H9 (cell line): ENCODE measurements at regions not wholly inside any gene's neighbourhood (a gene's known extent, or its start where the extent isn't known, plus 50 kb on each side); places are given as distances from the start of the nearest gene placed in this dataset.

Experiments used
- DNase-seq: peaks from one replicate; pipeline ENCODE4 v3.0.0-alpha.2; 2017
- H2AFZ ChIP-seq: one replicate; pipeline ENCODE4 v1.6.1; 2013; ENCODE audit warnings: mild to moderate bottlenecking, low read length, control low read depth, moderate library complexity
- H2AK5ac ChIP-seq: 2 replicates; pipeline ENCODE4 v1.6.1; 2013; ENCODE audit warnings: low read length, control low read depth, mixed read lengths; ENCODE audit not compliant: insufficient read length
- H2BK120ac ChIP-seq: one replicate; pipeline ENCODE4 v1.6.1; 2013; ENCODE audit warnings: low read depth, mild to moderate bottlenecking, low read length, control low read depth, inconsistent platforms; ENCODE audit not compliant: poor library complexity, severe bottlenecking
- H2BK12ac ChIP-seq: 2 replicates; pipeline ENCODE4 v1.6.1; 2013; ENCODE audit warnings: low read length, control low read depth, mixed read lengths, low read depth; ENCODE audit not compliant: insufficient read length
- H2BK15ac ChIP-seq: 2 replicates; pipeline ENCODE4 v1.6.1; 2013; ENCODE audit warnings: low read depth, low read length, control low read depth
- H2BK20ac ChIP-seq: one replicate; pipeline ENCODE4 v1.6.1; 2013; ENCODE audit warnings: low read depth, mild to moderate bottlenecking, low read length, control low read depth, inconsistent platforms; ENCODE audit not compliant: poor library complexity, severe bottlenecking
- H2BK5ac ChIP-seq: 2 replicates; pipeline ENCODE4 v1.6.1; 2013; ENCODE audit warnings: low read length, control low read depth, mixed read lengths; ENCODE audit not compliant: insufficient read length
- H3K14ac ChIP-seq: 2 replicates; pipeline ENCODE4 v1.6.1; 2013; ENCODE audit warnings: low read length, control low read depth; ENCODE audit not compliant: insufficient read depth
- H3K18ac ChIP-seq: 2 replicates; pipeline ENCODE4 v1.6.1; 2013; ENCODE audit warnings: low read depth, mild to moderate bottlenecking, mixed read lengths, low read length, control low read depth; ENCODE audit not compliant: insufficient read length
- H3K23ac ChIP-seq: 2 replicates; pipeline ENCODE4 v1.6.1; 2013; ENCODE audit warnings: low read length, control low read depth, mixed read lengths, low read depth; ENCODE audit not compliant: insufficient read length
- H3K23me2 ChIP-seq: 2 replicates; pipeline ENCODE4 v1.6.1; 2013; ENCODE audit warnings: low read depth, mild to moderate bottlenecking, mixed read lengths, low read length, control low read depth; ENCODE audit not compliant: insufficient read length, poor library complexity, severe bottlenecking
- H3K27ac ChIP-seq: 2 replicates; pipeline ENCODE4 v1.5.1; 2013; ENCODE audit warnings: low read length, control low read depth, mixed read lengths, low read depth; ENCODE audit not compliant: insufficient read length
- H3K27me3 ChIP-seq: 2 replicates; pipeline ENCODE4 v1.6.1; 2013; ENCODE audit warnings: low read length, control low read depth, inconsistent platforms; ENCODE audit not compliant: insufficient read depth
- H3K4ac ChIP-seq: 2 replicates; pipeline ENCODE4 v1.6.1; 2013; ENCODE audit warnings: low read depth, mild to moderate bottlenecking, control low read depth, inconsistent platforms, low read length, moderate library complexity
- H3K4me1 ChIP-seq: 2 replicates; pipeline ENCODE4 v1.6.1; 2013; ENCODE audit warnings: low read length, control low read depth, inconsistent platforms; ENCODE audit not compliant: insufficient read depth
- H3K4me2 ChIP-seq: 2 replicates; pipeline ENCODE4 v1.6.1; 2013; ENCODE audit warnings: low read length, control low read depth, mixed read lengths; ENCODE audit not compliant: insufficient read length, insufficient read depth
- H3K56ac ChIP-seq: 2 replicates; pipeline ENCODE4 v1.6.1; 2013; ENCODE audit warnings: low read depth, mild to moderate bottlenecking, mixed read lengths, low read length, control low read depth; ENCODE audit not compliant: insufficient read length
- H3K79me1 ChIP-seq: 2 replicates; pipeline ENCODE4 v1.6.1; 2013; ENCODE audit warnings: low read depth, mild to moderate bottlenecking, moderate library complexity, low read length, control low read depth, inconsistent platforms; ENCODE audit not compliant: insufficient read depth, poor library complexity, severe bottlenecking
- H3K79me2 ChIP-seq: 2 replicates; pipeline ENCODE4 v1.6.1; 2013; ENCODE audit warnings: low read length, control low read depth, inconsistent platforms; ENCODE audit not compliant: insufficient read depth
- H3K9ac ChIP-seq: 2 replicates; pipeline ENCODE4 v1.6.1; 2013; ENCODE audit warnings: low read length, control low read depth, mixed read lengths; ENCODE audit not compliant: insufficient read length; ENCODE audit errors: extremely low read depth
- H3K9me3 ChIP-seq: one replicate; pipeline ENCODE4 v1.6.1; 2013; ENCODE audit warnings: low read depth, low read length, inconsistent platforms; ENCODE audit not compliant: control insufficient read depth
- H3T11ph ChIP-seq: one replicate; pipeline ENCODE4 v1.6.1; 2013; ENCODE audit warnings: mild to moderate bottlenecking, low read length, control low read depth, inconsistent platforms
- H4K20me1 ChIP-seq: one replicate; pipeline ENCODE4 v1.6.1; 2013; ENCODE audit not compliant: control insufficient read depth, insufficient read length, insufficient read depth
- H4K5ac ChIP-seq: 2 replicates; pipeline ENCODE4 v1.6.1; 2013; ENCODE audit warnings: low read depth, mild to moderate bottlenecking, mixed read lengths, low read length, control low read depth; ENCODE audit not compliant: insufficient read length
- H4K8ac ChIP-seq: replicated peaks from 2 replicates; pipeline ENCODE4 v1.6.1; 2013; ENCODE audit warnings: low read length, control low read depth, mixed read lengths, low read depth; ENCODE audit not compliant: insufficient read length
- H4K91ac ChIP-seq: 2 replicates; pipeline ENCODE4 v1.6.1; 2013; ENCODE audit warnings: low read depth, mild to moderate bottlenecking, moderate library complexity, mixed read lengths, low read length, control low read depth; ENCODE audit not compliant: insufficient read length
- H3K27ac Mint-ChIP-seq, 3 experiments: 2 replicates in 2 of 3; 3 replicates in 1 of 3; pipeline ENCODE4 v1.8.0; 2020 to 2021; ENCODE audit warnings: mixed read lengths in 3 of 3, mild to moderate bottlenecking in 1 of 3, moderate library complexity in 1 of 3
- H3K27me3 Mint-ChIP-seq: 2 replicates; pipeline ENCODE4 v1.8.0; 2021; ENCODE audit warnings: low read depth, mild to moderate bottlenecking, moderate library complexity, mixed read lengths
- H3K36me3 Mint-ChIP-seq, 3 experiments: 2 replicates in 2 of 3; 3 replicates in 1 of 3; pipeline ENCODE4 v1.8.0; 2020 to 2021; ENCODE audit warnings: low read depth in 3 of 3, mixed read lengths in 3 of 3; ENCODE audit not compliant: insufficient read depth in 1 of 3
- H3K4me1 Mint-ChIP-seq, 2 experiments: 2 replicates each; pipeline ENCODE4 v1.8.0; 2020; ENCODE audit warnings: mixed read lengths in 2 of 2
- H3K4me3 Mint-ChIP-seq, 2 experiments: 2 replicates in 1 of 2; 3 replicates in 1 of 2; pipeline ENCODE4 v1.8.0; 2020 to 2021; ENCODE audit warnings: mild to moderate bottlenecking in 2 of 2, mixed read lengths in 2 of 2, moderate library complexity in 1 of 2
- H3K9me3 Mint-ChIP-seq, 2 experiments: 2 replicates in 1 of 2; 3 replicates in 1 of 2; pipeline ENCODE4 v1.8.0; 2020; ENCODE audit warnings: mild to moderate bottlenecking in 2 of 2, mixed read lengths in 2 of 2, moderate library complexity in 1 of 2
- CTCF ChIP-seq: fragments of 200-600 bp; sonication (generic); conservative IDR thresholded peaks from 3 replicates; pipeline ENCODE4 v1.8.0; 2021; ENCODE audit warnings: antibody characterized with exemption, mild to moderate bottlenecking
- WGBS: extraction: QIAGEN DNeasy Blood & Tissue Kit; methylation state at CpG from one replicate; pipeline ENCODE4 v1.1.7; 2013; ENCODE audit warnings: missing lambda C conversion rate, low lambda C conversion rate, mixed read lengths; ENCODE audit not compliant: insufficient read length; ENCODE audit errors: extremely low coverage; 5-methylcytosine and 5-hydroxymethylcytosine counted together

- no peak for TF ChIP-seq CTCF
- no peaks in the 10 kb centered on the region for H3K79me1 ChIP-seq
- no peaks in the 10 kb centered on the region for H3K23me2 ChIP-seq
- no peak overlapping the region for H3K4ac ChIP-seq
- peaks cover 14% of the 10 kb centered on the region; the same call in 1 of the 2 replicates for H3K4me1 ChIP-seq
- H4K5ac ChIP-seq, result no peak overlapping the region
- no peak overlapping the region for H2BK20ac ChIP-seq
- Mint-ChIP-seq H3K27me3 (no peaks in the 10 kb centered on the region), H3K27ac (peak overlapping the region; percentile 71 to 98 (median 95)), H3K4me3 (peak overlapping the region; percentile 18 to 30; a peak in 3 of 5 replicates), H3K4me1 (peaks cover 33 to 36% of the 10 kb centered on the region in 2 experiments), H3K36me3 (peaks cover 0 to 3% (median 0%) of the 10 kb centered on the region in 3 experiments; a peak in 2 of 7 replicates), H3K9me3 (peaks cover 0 to 3% of the 10 kb centered on the region in 2 experiments; a peak in 1 of 5 replicates)
- no peaks in the 10 kb centered on the region for H3K79me2 ChIP-seq
- H4K8ac ChIP-seq, result no peak overlapping the region
- H3K9ac ChIP-seq, result no peak overlapping the region
- H2BK5ac ChIP-seq, result no peak overlapping the region
- no peak overlapping the region for H4K91ac ChIP-seq
- no peak overlapping the region for H3T11ph ChIP-seq
- no peak overlapping the region for H2AFZ ChIP-seq
- peak overlapping the region; percentile 89 for H3K27ac ChIP-seq
- WGBS, result no CpG with 5 or more reads among the region's 2 CpGs
- DNase-seq, result peak; percentile 49
- no peak overlapping the region for H3K23ac ChIP-seq
- H3K27me3 ChIP-seq, result no peaks in the 10 kb centered on the region
- H2BK120ac ChIP-seq, result no peak overlapping the region
- no peak overlapping the region for H3K14ac ChIP-seq
- H2BK15ac ChIP-seq, result no peak overlapping the region
- no peak overlapping the region for H2BK12ac ChIP-seq
- H3K9me3 ChIP-seq, result no peaks in the 10 kb centered on the region
- H3K18ac ChIP-seq, result no peak overlapping the region
- no peak overlapping the region for H2AK5ac ChIP-seq
- peak overlapping the region; percentile 44 for H3K4me2 ChIP-seq
- H4K20me1 ChIP-seq, result no peaks in the 10 kb centered on the region
- H3K56ac ChIP-seq, result no peak overlapping the region
Observed at GRCh38 chr6:133681891-133682290, 207.0 kb upstream of the TCF21 start.
